IPS DF 19.7 (cell line): ENCODE measurements at regions not wholly inside any gene's neighbourhood (a gene's known extent, or its start where the extent isn't known, plus 50 kb on each side); places are given as distances from the start of the nearest gene placed in this dataset.
"Not testable (repeated sequence)": the region's sequence is repeated elsewhere in the genome, so short reads cannot be mapped to it uniquely, and the experiment has no call there.

ENCODE experiments used
- DNase-seq: peaks from one replicate; pipeline ENCODE4 v3.0.0-alpha.2; 2013; ENCODE audit warnings: low read depth, low spot score

- DNase-seq: no peak
These were observed 120.5 kb downstream of the C16orf95 start for GRCh38 chr16:87196661-87197060.

DNA sequence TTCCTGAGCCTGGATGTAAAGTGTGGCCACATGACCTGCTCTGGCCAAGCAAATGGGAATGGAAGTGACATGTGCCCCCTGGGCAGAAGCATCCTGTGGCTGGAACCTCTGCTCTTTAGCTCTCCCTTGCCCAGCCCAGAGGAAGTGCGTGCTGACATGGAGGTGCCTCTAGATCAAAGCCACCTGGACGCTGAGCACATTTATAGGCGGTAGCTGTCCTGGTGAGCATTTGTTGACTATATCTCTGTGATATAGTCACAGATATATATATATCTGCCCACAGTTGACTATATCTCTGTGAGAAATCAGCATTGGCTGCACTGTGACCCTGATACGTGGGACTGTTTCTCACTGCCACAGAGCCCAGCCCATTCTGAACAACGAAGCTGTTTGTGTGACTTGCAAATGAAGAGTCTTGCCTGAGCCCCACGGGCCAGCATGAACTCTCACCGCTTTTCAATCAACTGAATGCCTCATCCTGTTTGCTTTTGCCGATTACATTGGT lies 118.8 kb downstream of the C16orf95 start:
- DNase-seq: no peak

DNA sequence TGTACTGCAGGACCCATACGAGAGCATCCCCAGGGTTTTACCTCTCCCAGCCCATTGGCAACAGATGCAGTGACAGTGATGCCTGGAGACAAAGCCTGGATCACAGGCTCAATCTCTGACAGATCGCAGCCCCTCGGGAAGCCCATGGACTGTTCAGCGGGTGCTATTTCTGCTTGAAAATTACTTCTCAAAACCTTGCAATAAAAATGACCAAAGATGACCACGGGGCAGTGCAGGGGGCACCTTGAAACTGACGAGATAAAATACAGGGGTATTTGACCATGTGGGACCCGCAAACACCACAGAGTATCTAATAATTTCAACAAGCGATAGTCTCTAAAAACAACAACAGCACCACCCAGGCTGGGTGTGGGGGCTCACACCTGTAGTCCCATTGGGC lies 118.3 kb downstream of the C16orf95 start:
- DNase-seq: no peak

DNA sequence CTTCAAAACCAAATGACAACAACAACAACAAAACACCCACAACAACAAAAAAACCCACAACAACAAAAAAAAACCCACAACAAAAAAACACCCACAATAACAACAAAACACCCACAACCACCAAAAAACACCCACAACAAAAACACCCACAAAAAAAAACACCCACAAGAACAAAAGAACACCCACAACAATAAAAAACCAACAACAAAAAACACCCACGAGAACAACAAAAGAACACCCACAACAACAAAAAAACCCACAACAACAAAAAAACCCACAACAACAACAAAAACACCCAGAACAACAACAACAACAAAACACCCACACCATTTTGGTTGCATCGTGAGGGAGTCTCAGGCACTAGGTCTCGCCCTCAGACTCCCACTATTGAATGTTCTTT lies 117.8 kb downstream of the C16orf95 start:
- DNase-seq: no peak

GRCh38 chr16:87199901-87200300 lies 117.3 kb downstream of the C16orf95 start:
- no peak for DNase-seq

DNA sequence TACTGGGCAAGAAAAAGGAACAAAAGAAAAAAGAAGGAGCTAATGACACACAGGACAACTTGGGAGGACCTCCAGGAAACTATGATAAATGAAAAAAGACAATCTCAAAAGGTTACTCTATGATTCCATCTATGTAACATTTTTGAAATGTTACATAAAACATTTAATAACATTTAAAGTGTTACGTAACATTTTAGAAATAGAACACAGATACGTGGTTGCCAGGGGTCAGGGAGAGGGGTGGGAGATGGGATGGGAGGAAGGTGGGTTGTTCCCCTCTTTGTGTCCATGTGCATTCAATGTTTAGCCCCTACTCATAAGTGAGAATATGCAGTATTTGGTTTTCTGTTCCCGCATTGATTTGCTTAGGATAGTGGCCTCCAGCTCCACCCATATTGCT lies 116.6 kb downstream of the C16orf95 start:
- no peak for DNase-seq

DNA sequence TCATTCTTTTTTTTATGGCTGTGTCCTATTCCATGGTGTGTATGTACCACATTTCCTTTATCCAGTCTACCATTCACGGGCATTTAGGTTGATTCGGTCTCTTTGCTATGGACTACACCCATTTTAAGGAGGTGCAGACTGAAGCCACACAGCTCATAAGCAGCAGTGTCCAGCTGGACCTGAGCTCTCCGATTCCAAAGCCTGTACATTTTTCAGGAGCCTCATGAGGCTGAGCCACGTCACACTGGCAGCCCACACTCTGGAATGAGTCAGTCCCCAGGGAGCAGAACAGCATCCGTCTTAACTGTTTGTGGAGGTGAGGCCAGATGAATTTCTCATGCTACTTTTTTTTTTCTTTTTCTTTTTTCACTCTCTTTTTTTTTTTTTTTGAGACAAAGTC lies 116.1 kb downstream of the C16orf95 start:
- no peak for DNase-seq

- no peak for DNase-seq
These were observed 115.4 kb downstream of the C16orf95 start for GRCh38 chr16:87201790-87202189.

DNA sequence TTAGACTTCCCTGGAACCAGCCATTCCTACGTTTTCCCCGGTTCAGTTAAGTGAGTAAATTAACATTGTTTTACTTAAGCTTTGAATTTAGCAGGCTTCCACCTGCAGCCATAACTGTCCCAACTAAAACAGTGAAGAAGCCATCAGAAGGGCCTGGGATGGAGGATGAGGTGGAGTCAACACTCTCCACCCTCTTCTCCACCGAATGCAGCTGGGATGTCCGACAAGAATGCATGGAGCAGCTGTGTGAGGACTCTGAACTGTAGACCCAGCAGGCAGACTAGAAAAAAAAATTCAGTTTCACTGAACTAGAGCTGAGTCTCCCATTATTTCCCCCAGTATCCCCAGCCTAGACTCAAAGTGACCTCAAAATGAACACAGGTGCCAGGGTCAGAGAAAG lies 114.8 kb downstream of the C16orf95 start:
- no peak for DNase-seq

GRCh38 chr16:87203060-87203656 lies 114.0 kb downstream of the C16orf95 start:
- DNase-seq: peak; percentile 67

DNA sequence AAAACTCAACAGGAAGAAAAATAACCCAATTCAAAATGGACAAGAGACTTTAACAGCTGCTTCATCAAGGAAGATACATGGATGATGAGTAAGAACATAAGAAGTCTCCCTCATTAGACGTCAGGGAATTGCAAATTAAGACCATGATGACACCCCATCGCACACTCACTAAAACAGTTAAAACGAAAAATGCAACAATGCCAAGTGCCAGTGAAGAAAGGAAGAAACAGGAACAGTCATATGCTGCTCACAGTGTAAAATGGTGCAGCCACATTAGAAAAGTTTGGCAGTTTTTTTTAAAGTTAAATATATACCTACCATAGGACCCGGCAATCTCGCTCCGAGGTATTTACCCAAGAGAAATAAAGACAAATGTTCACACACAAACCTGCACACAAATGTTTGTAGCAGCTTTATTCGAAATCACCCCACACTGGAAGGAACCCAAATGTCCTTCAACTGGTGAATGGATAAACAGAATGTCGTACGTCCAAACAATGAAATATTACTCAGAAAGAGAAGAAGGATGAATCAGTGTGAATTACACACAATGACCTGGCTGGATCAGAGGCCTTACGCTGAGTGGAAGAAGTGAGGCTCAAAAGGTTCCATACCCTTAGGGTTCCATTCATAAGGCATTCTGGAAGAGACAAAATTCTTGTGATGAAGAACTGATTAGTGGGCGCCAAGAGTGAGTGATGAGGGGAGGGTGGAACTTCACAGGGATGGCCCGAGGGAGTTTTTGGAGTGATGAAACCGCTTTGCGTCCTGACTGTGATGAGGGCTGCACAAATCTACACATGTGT lies 110.3 kb downstream of the C16orf95 start:
- DNase-seq: no peak

GRCh38 chr16:87207509-87207908 lies 109.7 kb downstream of the C16orf95 start:
- no peak for DNase-seq

DNA sequence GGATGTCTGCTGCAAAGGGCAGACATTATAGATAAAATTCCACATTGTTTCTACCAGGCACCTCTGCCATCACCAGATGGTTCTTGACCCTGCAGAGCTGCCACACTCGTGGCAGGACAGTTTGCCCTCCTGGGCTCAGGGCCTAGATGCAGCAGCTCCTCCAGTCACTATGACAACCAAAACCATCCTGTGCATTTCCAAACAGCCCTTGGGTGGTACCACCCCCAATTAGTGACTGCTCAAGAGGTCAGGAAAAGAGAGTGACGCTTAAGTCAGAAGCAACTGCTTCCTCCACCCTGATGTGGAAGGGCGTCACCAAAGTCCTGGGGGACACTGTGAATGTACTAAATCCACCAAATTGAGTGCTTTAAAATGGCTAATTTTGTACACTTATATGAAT lies 109.2 kb downstream of the C16orf95 start:
- DNase-seq: no peak

DNA sequence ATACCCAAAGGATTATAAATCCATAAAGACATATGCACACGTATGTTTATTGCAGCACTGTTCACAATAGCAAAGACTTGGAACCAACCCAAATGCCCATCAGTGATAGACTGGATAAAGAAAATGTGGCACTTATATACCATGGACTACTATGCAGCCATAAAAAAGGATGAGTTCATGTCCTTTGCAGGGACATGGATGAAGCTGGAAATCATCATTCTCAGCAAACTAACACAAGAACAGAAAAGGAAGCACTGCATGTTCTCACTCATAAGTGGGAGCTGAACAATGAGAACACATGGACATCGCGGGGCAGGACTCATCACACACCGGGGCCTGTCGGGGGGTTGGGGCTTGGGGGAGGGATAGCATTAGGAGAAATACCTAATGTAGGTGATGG lies 108.2 kb downstream of the C16orf95 start:
- not testable (repeated sequence) for DNase-seq

DNA sequence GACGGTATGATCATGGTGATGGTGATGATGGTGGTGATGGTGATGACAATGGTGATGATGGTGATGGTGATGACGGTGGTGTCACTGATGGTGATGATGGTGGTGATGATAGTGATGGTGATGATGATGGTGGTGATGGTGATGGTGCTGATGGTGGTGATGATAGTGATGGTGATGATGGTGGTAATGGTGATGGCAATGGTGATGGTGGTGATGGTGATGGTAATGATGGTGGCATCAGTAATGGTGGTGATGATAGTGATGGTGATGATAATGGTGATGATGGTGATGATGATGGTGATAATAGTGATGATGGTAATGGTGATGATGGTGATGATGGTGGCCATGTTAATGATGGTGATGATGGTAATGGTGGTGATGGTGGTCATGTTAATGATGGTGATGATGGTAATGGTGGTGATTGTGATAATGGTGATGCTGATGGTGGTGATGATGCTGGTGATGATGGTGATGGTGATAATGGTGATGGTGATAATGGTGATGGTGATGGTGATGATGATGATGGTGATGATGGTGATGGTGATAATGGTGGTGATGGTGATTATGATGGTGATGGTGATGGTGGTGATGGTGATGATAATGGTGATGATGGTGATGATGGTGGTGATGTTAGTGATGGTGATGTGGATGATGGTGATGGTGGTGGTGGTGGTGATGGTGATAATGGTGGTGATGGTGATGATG lies 107.2 kb downstream of the C16orf95 start:
- no peak for DNase-seq

- no peak for DNase-seq
These were observed 106.3 kb downstream of the C16orf95 start for GRCh38 chr16:87210894-87211293.

GRCh38 chr16:87212026-87212425 lies 105.2 kb downstream of the C16orf95 start:
- DNase-seq: no peak

DNA sequence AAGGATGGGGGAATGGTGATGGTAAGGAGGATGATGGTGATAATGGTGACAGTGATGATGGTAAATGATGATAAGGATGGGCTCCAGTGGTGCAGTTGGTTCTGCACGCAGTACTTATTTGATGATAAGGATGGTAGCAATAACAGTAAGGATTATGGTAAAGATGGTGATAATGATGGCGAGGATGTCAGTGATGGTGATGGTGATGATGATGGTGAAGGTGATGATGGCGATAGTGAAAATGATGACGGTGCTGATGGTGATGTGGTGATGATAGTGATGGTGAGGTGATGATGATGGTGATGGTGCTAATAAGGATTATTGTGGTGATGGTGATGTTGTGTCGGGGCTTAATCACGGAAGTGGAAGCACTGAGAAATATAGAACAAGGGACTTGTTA lies 103.7 kb downstream of the C16orf95 start:
- DNase-seq: no peak

- no peak for DNase-seq
These were observed 100.9 kb downstream of the C16orf95 start for GRCh38 chr16:87216148-87216840.

- no peak for DNase-seq
These were observed 100.3 kb downstream of the C16orf95 start for GRCh38 chr16:87216841-87217275.

DNA sequence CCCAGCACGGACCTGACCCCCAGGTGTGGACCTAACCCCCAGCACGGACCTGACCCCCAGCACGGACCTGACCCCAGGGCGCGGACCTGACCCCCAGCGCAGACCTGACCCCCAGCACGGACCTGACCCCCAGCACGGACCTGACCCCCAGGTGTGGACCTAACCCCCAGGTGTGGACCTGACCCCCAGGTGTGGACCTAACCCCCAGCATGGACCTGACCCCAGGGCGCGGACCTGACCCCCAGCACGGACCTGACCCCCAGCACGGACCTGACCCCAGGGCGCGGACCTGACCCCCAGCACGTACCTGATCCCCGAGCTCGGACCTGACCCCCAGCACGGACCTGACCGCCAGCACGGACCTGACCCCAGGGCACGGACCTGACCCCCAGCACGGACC lies 99.4 kb downstream of the C16orf95 start:
- not testable (repeated sequence) for DNase-seq
